Astrocyte of the spinal cord (primary cell): ENCODE measurements at regions not wholly inside any gene's neighbourhood (a gene's known extent, or its start where the extent isn't known, plus 50 kb on each side); places are given as distances from the start of the nearest gene placed in this dataset.
"Not testable (repeated sequence)": the region's sequence is repeated elsewhere in the genome, so short reads cannot be mapped to it uniquely, and the experiment has no call there.

Experiments
- DNase-seq: peaks from one replicate; pipeline ENCODE4 v3.0.0; 2011; ENCODE audit warnings: low read depth, low spot score
- H3K4me3 ChIP-seq: 2 replicates; pipeline ENCODE4 v1.5.1; 2011; ENCODE audit warnings: low read depth, mild to moderate bottlenecking, low read length, moderate library complexity
- in situ Hi-C: cut with HindIII; loops from 2 replicates; pipeline ENCODE4 v1.10.0; 2017; ENCODE audit warnings: low sequenced_read_pairs
- TF ChIP-seq, protein P1 (sequence below): IDR thresholded peaks from 2 replicates; pipeline ENCODE4 v1.5.1; 2012; ENCODE audit warnings: low read depth, mild to moderate bottlenecking, low read length, inconsistent platforms

DNA sequence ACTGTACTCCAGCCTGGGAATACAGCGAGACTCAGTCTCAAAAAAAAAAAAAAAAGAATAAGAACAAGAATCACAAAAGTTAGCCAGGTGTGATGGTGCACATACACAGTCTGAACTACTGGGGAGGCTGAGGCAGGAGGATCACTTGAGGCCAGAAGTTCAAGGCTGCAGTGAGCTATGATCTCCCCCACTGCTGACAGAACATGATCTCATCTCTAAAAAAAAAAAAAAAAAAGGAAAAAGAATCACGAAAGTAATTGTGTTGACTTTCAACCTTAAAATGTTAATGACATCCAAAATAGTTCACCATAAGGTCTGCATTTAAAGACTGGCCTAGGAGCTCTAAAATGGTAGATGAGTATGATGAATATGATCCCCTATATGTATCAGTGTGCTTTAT is 68.0 kb upstream of the MAP4 start:
- DNase-seq = no peak
- no peak overlapping the region for H3K4me3 ChIP-seq
- TF ChIP-seq, protein P1, sequence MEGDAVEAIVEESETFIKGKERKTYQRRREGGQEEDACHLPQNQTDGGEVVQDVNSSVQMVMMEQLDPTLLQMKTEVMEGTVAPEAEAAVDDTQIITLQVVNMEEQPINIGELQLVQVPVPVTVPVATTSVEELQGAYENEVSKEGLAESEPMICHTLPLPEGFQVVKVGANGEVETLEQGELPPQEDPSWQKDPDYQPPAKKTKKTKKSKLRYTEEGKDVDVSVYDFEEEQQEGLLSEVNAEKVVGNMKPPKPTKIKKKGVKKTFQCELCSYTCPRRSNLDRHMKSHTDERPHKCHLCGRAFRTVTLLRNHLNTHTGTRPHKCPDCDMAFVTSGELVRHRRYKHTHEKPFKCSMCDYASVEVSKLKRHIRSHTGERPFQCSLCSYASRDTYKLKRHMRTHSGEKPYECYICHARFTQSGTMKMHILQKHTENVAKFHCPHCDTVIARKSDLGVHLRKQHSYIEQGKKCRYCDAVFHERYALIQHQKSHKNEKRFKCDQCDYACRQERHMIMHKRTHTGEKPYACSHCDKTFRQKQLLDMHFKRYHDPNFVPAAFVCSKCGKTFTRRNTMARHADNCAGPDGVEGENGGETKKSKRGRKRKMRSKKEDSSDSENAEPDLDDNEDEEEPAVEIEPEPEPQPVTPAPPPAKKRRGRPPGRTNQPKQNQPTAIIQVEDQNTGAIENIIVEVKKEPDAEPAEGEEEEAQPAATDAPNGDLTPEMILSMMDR = no peak
- in situ Hi-C loops = no loop called here

DNA sequence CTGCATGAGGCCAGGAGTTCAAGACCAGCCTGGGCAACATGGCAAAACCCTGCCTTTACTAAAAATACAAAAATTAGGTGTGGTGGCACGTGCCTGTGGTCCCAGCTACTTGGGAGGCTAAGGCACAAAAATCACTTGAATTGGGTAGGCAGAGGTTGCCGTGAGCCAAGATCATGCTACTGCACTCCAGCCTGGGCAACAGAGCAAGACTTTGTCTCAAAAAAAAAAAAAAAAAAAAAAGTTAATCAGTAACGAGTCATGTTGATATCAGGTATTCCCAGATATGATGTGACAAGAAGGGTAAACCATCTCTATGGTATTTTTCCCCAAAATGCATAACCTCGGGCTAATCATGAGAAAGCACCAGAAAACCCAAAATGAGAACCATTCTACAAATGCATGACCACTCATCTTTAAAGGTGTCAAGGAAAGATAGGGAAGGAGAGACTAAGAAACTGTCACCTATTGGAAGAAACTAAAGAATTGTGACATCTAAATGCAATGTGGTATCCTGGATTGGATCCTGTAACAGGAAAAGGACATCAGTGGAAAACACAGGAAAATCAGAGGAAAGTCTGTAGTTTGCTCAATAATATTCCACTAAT is 66.5 kb upstream of the MAP4 start:
- DNase-seq = no peak
- in situ Hi-C loops = no loop called here
- TF ChIP-seq, protein P1 = no peak
- no peak overlapping the region for H3K4me3 ChIP-seq

DNA sequence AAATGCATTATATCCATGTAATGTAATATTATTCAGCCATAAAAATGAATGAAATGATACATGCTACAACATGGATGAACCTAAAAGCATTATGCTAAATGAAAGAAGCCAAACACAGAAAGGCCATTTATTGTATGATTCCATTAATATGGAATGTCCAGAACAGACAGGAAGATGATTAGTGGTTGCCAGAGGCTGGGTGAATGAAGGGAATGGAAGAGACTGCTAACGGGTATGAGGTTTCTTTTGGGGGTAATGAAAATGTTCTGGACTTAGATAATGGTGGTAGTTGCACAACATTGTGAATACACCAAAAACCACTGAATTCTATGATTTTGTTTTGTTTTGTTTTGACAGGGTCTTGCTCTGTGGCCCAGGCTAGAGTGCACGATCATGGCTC is 61.6 kb upstream of the MAP4 start:
- TF ChIP-seq, protein P1 = no peak
- in situ Hi-C loops = no loop called here
- DNase-seq = peak; percentile 23
- H3K4me3 ChIP-seq = no peak overlapping the region

DNA sequence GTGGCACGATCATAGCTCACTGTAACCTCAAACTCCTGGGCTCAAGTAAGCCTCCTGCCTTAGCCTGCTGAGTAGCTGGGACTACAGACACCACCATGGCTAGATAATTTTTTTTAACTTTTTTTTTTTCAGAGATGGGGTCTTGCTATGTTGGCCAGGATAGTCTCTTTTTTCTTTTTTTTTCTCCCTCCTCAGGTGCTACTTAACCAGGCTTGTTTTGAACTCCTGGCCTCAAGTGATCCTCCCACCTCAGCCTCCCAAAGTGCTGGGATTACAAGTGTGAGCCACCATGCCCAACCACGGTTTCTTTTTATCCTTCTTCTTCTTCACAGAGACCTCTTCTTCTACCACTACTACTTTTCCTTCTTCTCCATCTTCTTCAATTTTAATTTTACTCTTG is 53.8 kb upstream of the MAP4 start:
- H3K4me3 ChIP-seq = no peak overlapping the region
- no peak for DNase-seq
- in situ Hi-C loops = no loop called here
- TF ChIP-seq, protein P1 = no peak

DNA sequence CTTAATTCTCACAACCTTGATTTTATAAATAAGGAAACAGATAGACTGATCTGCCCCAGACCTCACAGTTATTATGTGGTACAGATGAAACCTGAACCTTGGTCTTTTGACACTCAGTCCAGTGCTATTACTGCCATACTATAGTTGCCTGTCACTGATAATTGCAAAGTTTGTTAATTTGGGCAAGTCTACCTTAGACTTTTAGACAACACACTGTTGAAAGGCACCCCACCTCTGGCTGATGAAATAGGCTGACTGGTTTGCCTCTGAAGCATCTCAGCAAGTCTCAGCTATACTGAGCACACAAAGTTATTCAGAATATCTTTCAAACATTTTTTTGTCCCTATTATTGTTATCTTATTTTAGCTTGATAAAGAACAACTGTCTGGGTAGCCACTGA is 53.1 kb upstream of the MAP4 start:
- DNase-seq = no peak
- in situ Hi-C loops = no loop called here

DNA sequence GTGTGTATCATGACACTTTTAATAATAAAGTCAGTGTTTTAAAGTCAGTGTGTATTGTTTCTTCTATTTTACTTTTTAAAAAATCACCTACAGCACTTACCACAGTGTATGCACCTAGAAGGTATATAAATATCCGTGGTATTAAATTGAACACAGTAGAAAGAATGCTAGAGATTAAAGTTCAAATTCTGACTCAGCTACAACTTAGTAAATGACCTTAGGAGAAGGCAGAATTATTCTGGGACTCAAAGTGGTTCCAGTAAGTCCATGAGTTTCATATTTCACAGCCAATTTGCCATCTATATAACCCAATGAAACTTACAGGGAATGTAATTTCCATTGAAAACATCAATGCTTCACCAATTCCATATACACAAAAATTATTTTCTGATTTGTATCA is 52.7 kb upstream of the MAP4 start:
- in situ Hi-C loops = no loop called here
- TF ChIP-seq, protein P1 = no peak
- DNase-seq = peak; percentile 40
- no peak overlapping the region for H3K4me3 ChIP-seq

More for the DNA sequence above, 53.1 kb upstream of the MAP4 start:
- TF ChIP-seq, protein P1 = no peak
- no peak overlapping the region for H3K4me3 ChIP-seq

DNA sequence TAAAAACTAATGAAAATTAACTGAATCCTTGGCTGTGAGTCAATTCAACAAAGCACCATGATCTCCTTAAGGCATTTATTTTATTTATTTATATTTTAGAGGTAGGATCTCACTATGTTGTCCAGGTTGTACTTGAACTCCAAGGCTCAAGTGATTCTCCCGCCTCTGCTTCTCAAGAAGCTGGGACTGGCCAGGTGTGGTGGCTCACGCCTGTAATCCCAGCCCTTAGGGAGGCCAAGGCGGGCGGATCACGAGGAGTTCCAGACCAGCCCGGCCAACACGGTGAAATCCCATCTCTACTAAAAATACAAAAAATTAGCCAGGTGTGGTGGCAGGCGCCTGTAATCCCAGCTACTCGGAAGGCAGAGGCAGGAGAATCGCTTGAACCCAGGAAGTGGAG is 52.1 kb upstream of the MAP4 start:
- DNase-seq, in situ Hi-C loops, H3K4me3 ChIP-seq: not testable (repeated sequence)
